Liver (tissue), 8 donors: ENCODE measurements at regions not wholly inside any gene's neighbourhood (a gene's known extent, or its start where the extent isn't known, plus 50 kb on each side); places are given as distances from the start of the nearest gene placed in this dataset.
"Not testable (repeated sequence)": the region's sequence is repeated elsewhere in the genome, so short reads cannot be mapped to it uniquely, and the experiment has no call there.

Source experiments
- DNase-seq: peaks from one replicate; pipeline ENCODE4 v3.0.0-alpha.2; 2017; ENCODE audit warnings: low spot score
- H3K27ac ChIP-seq, 2 donors: one replicate each; pipeline ENCODE4 v1.7.0; 2013; ENCODE audit warnings: inconsistent platforms in 2 of 2, low read length in 2 of 2, control low read depth in 1 of 2, low read depth in 1 of 2, mild to moderate bottlenecking in 1 of 2
- H3K27me3 ChIP-seq, 4 donors: one replicate each; pipeline versions ENCODE4 v1.6.1 to v1.7.0; 2013; ENCODE audit warnings: low read length in 3 of 4, inconsistent platforms in 1 of 4, mild to moderate bottlenecking in 1 of 4, moderate library complexity in 1 of 4; ENCODE audit not compliant: control insufficient read depth in 4 of 4, insufficient read depth in 4 of 4
- H3K36me3 ChIP-seq, 4 donors: one replicate each; pipeline versions ENCODE4 v1.6.1 to v1.7.0; 2013; ENCODE audit warnings: low read length in 3 of 4, mild to moderate bottlenecking in 3 of 4, low read depth in 1 of 4, moderate library complexity in 1 of 4; ENCODE audit not compliant: control insufficient read depth in 4 of 4, insufficient read depth in 3 of 4
- H3K4me1 ChIP-seq, 4 donors: one replicate each; pipeline versions ENCODE4 v1.6.1 to v1.7.0; 2013; ENCODE audit warnings: low read length in 3 of 4, mild to moderate bottlenecking in 3 of 4, moderate library complexity in 1 of 4; ENCODE audit not compliant: control insufficient read depth in 4 of 4, insufficient read depth in 4 of 4
- H3K4me3 ChIP-seq, 3 donors: one replicate each; pipeline versions ENCODE4 v1.6.1 to v1.7.0; 2013; ENCODE audit warnings: low read length in 3 of 3, control low read depth in 1 of 3, low read depth in 1 of 3, mild to moderate bottlenecking in 1 of 3
- H3K9ac ChIP-seq, 2 donors: one replicate each; pipeline ENCODE4 v1.7.0; 2013; ENCODE audit warnings: low read length in 2 of 2, mild to moderate bottlenecking in 2 of 2, moderate library complexity in 2 of 2, control low read depth in 1 of 2, low read depth in 1 of 2
- H3K9me3 ChIP-seq, 4 donors: one replicate each; pipeline versions ENCODE4 v1.6.1 to v1.7.0; 2013; ENCODE audit warnings: low read length in 3 of 4; ENCODE audit not compliant: control insufficient read depth in 4 of 4
- CTCF ChIP-seq: fragments of 150-350 bp; IDR thresholded peaks from 2 replicates; pipeline ENCODE4 v1.5.1; 2017; ENCODE audit warnings: improper control_type of control experiment, low read depth, low read length; ENCODE audit not compliant: missing input control
- EGR1 ChIP-seq, 2 donors: IDR thresholded peaks; 2 replicates each; pipeline ENCODE4 v1.6.1; 2016 to 2018; ENCODE audit warnings: antibody characterized with exemption in 2 of 2, low read depth in 2 of 2
- FOXA1 ChIP-seq: IDR thresholded peaks from 2 replicates; pipeline ENCODE4 v1.6.1; 2016; ENCODE audit warnings: antibody characterized with exemption
- FOXA2 ChIP-seq: IDR thresholded peaks from 2 replicates; pipeline ENCODE4 v1.6.1; 2016; ENCODE audit warnings: antibody characterized with exemption
- GABPA ChIP-seq, 2 donors: IDR thresholded peaks in 1 of 2; conservative IDR thresholded peaks in 1 of 2; 2 replicates each; pipeline ENCODE4 v1.6.1; 2016; ENCODE audit warnings: antibody characterized with exemption in 2 of 2, mild to moderate bottlenecking in 1 of 2, moderate library complexity in 1 of 2
- HNF4A ChIP-seq, 2 donors: conservative IDR thresholded peaks; 2 replicates each; pipeline ENCODE4 v1.6.1; 2016; ENCODE audit warnings: antibody characterized with exemption in 2 of 2, mild to moderate bottlenecking in 2 of 2
- HNF4G ChIP-seq: IDR thresholded peaks from 2 replicates; pipeline ENCODE4 v1.6.1; 2016; ENCODE audit warnings: antibody characterized with exemption
- JUND ChIP-seq, 2 donors: IDR thresholded peaks; 2 replicates each; pipeline ENCODE4 v1.6.1; 2016; ENCODE audit warnings: antibody characterized with exemption in 2 of 2
- MAX ChIP-seq: IDR thresholded peaks from 2 replicates; pipeline ENCODE4 v1.6.1; 2016; ENCODE audit warnings: antibody characterized with exemption
- RAD21 ChIP-seq, 2 donors: IDR thresholded peaks; 2 replicates each; pipeline ENCODE4 v1.6.1; 2016; ENCODE audit warnings: antibody characterized with exemption in 2 of 2, mild to moderate bottlenecking in 2 of 2
- REST ChIP-seq: IDR thresholded peaks from 2 replicates; pipeline ENCODE4 v1.6.1; 2016; ENCODE audit warnings: antibody characterized with exemption, mild to moderate bottlenecking
- RXRA ChIP-seq, 2 donors: IDR thresholded peaks; 2 replicates each; pipeline ENCODE4 v1.6.1; 2017 to 2018; ENCODE audit warnings: antibody characterized with exemption in 2 of 2, mild to moderate bottlenecking in 1 of 2
- SP1 ChIP-seq: IDR thresholded peaks from 2 replicates; pipeline ENCODE4 v1.6.1; 2018; ENCODE audit warnings: antibody characterized with exemption, mild to moderate bottlenecking
- TAF1 ChIP-seq: conservative IDR thresholded peaks from 2 replicates; pipeline ENCODE4 v1.6.1; 2016; ENCODE audit warnings: antibody characterized with exemption, mild to moderate bottlenecking
- YY1 ChIP-seq: IDR thresholded peaks from 2 replicates; pipeline ENCODE4 v1.6.1; 2016; ENCODE audit warnings: antibody characterized with exemption, mild to moderate bottlenecking
- WGBS: extraction: QIAGEN DNeasy Blood & Tissue Kit; methylation state at CpG from one replicate; pipeline ENCODE4 v1.1.7; 2013; 5-methylcytosine and 5-hydroxymethylcytosine counted together
- TF ChIP-seq, protein P1 (sequence below): IDR thresholded peaks from 2 replicates; pipeline ENCODE4 v1.6.1; 2016; ENCODE audit warnings: antibody characterized with exemption
- TF ChIP-seq, protein P2 (sequence below): IDR thresholded peaks from 2 replicates; pipeline ENCODE4 v1.6.1; 2016; ENCODE audit warnings: antibody characterized with exemption
- donor health status: healthy.
- donor health status: healthy.
- donor health status: healthy.
- donor health status: healthy.
- donor health status: healthy.

GRCh38 chr13:109312399-109312798, 474.0 kb downstream of the IRS2 start:
- DNase-seq = no peak
- H3K9me3 ChIP-seq = no peaks in the 10 kb centered on the region
- H3K4me3 ChIP-seq = no peak overlapping the region
- H3K4me1 ChIP-seq = peaks cover 0 to 13% (median 6%) of the 10 kb centered on the region in 4 donors
- TF ChIP-seq HNF4A (conservative IDR thresholded peaks at IDR 0.05) (no peak), GABPA (IDR thresholded peaks at IDR 0.05 in 1 of 2, conservative IDR thresholded peaks at IDR 0.05 in 1 of 2) (no peak), SP1 (no peak), FOXA2 (no peak), YY1 (no peak), RXRA (IDR thresholded peaks at IDR 0.05) (no peak), CTCF (no peak), MAX (no peak), HNF4G (no peak), TAF1 (no peak), RAD21 (IDR thresholded peaks at IDR 0.05) (no peak), REST (no peak), EGR1 (IDR thresholded peaks at IDR 0.05; ENCODE audit: low read depth in 2 of 2) (no peak), FOXA1 (no peak), JUND (IDR thresholded peaks at IDR 0.05) (no peak)
- TF ChIP-seq, protein P1, sequence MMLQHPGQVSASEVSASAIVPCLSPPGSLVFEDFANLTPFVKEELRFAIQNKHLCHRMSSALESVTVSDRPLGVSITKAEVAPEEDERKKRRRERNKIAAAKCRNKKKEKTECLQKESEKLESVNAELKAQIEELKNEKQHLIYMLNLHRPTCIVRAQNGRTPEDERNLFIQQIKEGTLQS = no peak
- TF ChIP-seq, protein P2, sequence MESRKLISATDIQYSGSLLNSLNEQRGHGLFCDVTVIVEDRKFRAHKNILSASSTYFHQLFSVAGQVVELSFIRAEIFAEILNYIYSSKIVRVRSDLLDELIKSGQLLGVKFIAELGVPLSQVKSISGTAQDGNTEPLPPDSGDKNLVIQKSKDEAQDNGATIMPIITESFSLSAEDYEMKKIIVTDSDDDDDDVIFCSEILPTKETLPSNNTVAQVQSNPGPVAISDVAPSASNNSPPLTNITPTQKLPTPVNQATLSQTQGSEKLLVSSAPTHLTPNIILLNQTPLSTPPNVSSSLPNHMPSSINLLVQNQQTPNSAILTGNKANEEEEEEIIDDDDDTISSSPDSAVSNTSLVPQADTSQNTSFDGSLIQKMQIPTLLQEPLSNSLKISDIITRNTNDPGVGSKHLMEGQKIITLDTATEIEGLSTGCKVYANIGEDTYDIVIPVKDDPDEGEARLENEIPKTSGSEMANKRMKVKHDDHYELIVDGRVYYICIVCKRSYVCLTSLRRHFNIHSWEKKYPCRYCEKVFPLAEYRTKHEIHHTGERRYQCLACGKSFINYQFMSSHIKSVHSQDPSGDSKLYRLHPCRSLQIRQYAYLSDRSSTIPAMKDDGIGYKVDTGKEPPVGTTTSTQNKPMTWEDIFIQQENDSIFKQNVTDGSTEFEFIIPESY = no peak
- no peaks in the 10 kb centered on the region for H3K36me3 ChIP-seq
- H3K9ac ChIP-seq = no peak overlapping the region
- no peaks in the 10 kb centered on the region for H3K27me3 ChIP-seq
- no peak overlapping the region for H3K27ac ChIP-seq

DNA sequence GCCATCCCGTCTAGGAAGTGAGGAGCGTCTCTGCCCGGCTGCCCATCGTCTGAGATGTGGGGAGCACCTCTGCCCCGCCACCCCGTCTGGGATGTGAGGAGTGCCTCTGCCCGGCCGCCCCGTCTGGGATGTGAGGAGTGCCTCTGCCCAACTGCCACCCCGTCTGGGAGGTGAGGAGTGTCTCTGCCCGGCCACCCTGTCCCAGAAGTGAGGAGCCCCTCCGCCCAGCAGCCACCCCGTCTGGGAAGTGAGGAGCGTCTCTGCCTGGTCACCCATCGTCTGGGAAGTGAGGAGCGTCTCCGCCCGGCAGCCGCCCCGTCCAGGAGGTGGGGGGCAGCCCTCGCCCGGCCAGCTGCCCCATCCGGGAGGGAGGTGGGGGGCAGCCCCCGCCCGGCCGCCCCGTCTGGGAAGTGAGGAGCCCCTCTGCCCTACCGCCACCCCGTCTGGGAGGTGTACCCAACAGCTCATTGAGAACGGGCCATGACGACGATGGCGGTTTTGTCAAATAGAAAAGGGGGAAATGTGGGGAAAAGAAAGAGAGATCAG, 474.9 kb downstream of the IRS2 start:
- 95% methylated on average over 29 of the region's 33 CpGs for WGBS
- not testable (repeated sequence) for H3K36me3 ChIP-seq, DNase-seq, H3K27me3 ChIP-seq, H3K9me3 ChIP-seq, H3K4me3 ChIP-seq, H3K27ac ChIP-seq, H3K9ac ChIP-seq
- peaks cover 0 to 13% (median 6%) of the 10 kb centered on the region in 4 donors for H3K4me1 ChIP-seq
